ENCODE measurements at regions not wholly inside any gene's neighbourhood (a gene's known extent, or its start where the extent isn't known, plus 50 kb on each side); places are given as distances from the start of the nearest gene placed in this dataset.
A peak's percentile ranks its signal among the peaks of the same experiment; 100 is the strongest.

DNA sequence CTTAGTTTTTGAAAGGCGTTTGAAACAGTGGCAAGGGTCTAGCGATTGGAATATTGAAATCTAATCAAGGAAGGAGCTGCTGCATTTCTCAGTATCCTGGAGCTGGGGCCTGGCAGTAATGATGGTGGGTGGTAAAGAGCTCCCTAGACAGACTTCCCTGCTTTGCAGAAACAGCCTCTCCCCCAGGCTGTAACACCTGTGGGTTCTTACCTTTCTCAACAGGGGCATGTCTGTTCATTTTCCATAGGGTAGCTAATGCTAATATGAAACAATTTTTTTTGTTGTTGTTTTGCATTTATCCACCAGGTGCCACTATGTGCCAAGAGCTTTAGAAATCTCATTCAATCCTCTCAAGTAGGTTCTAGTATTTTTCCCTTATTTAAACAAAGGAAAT lies 345.5 kb downstream of the REEP3 start:
- TF ChIP-seq CTCF (IDR thresholded peaks at IDR 0.05; ENCODE audit: poor library complexity): peak; percentile 6
- TF ChIP-seq EZH2phosphoT487 (IDR thresholded peaks at IDR 0.05; ENCODE audit: low read depth, severe bottlenecking, unreplicated experiment): no peak

Measured in hepatocyte (in vitro differentiated cells).